HCT116 (cell line): ENCODE measurements at regions not wholly inside any gene's neighbourhood (a gene's known extent, or its start where the extent isn't known, plus 50 kb on each side); places are given as distances from the start of the nearest gene placed in this dataset.

Source experiments
- CEBPB ChIP-seq: IDR thresholded peaks from 2 replicates; pipeline ENCODE4 v1.6.1; 2012; ENCODE audit warnings: low read depth
- EGR1 ChIP-seq: IDR thresholded peaks from 2 replicates; pipeline ENCODE4 v1.6.1; 2012; ENCODE audit warnings: low read depth
- EZH2phosphoT487 ChIP-seq: fragments of 200-600 bp; IDR thresholded peaks from 2 replicates; pipeline ENCODE4 v1.6.1; 2018; ENCODE audit warnings: antibody characterized with exemption, borderline replicate concordance
- JUND ChIP-seq: IDR thresholded peaks from 2 replicates; pipeline ENCODE4 v1.6.1; 2012
- MAX ChIP-seq: IDR thresholded peaks from 2 replicates; pipeline ENCODE4 v1.6.1; 2012
- POLR2A ChIP-seq: IDR thresholded peaks from 2 replicates; pipeline ENCODE4 v1.7.0; 2011; ENCODE audit warnings: borderline replicate concordance; ENCODE audit not compliant: insufficient read depth, insufficient read length; ENCODE audit errors: extremely low read depth
- POLR2AphosphoS5 ChIP-seq: IDR thresholded peaks from 2 replicates; pipeline ENCODE4 v1.6.1; 2011; ENCODE audit warnings: mild to moderate bottlenecking, low read depth, low read length, moderate library complexity
- SRF ChIP-seq: IDR thresholded peaks from 2 replicates; pipeline ENCODE4 v1.6.1; 2012; ENCODE audit warnings: low read depth
- ZNF274 ChIP-seq: fragments of 200-500 bp; sonication (Bioruptor generic); IDR thresholded peaks from 2 replicates; pipeline ENCODE4 v1.6.1; 2014; ENCODE audit warnings: mild to moderate bottlenecking, low read depth, low read length, inconsistent platforms
- TF ChIP-seq, protein P1 (sequence below), 3 experiments: fragments of 200-600 bp in 1 of 3; sonication (generic) in 1 of 3; IDR thresholded peaks in 2 of 3; conservative IDR thresholded peaks in 1 of 3; 2 replicates each; pipeline ENCODE4 v1.5.1; 2012 to 2017; ENCODE audit warnings: low read depth in 2 of 3, low read length in 2 of 3, antibody characterized with exemption in 1 of 3, borderline replicate concordance in 1 of 3, control low read depth in 1 of 3, mild to moderate bottlenecking in 1 of 3, mixed read lengths in 1 of 3, mixed run types in 1 of 3, moderate library complexity in 1 of 3; ENCODE audit not compliant: insufficient read depth in 1 of 3

- TF ChIP-seq POLR2A (no peak), ZNF274 (no peak), MAX (no peak), CEBPB (no peak), EZH2phosphoT487 (no peak), JUND (no peak), SRF (no peak), EGR1 (no peak), POLR2AphosphoS5 (no peak)
- TF ChIP-seq, protein P1, sequence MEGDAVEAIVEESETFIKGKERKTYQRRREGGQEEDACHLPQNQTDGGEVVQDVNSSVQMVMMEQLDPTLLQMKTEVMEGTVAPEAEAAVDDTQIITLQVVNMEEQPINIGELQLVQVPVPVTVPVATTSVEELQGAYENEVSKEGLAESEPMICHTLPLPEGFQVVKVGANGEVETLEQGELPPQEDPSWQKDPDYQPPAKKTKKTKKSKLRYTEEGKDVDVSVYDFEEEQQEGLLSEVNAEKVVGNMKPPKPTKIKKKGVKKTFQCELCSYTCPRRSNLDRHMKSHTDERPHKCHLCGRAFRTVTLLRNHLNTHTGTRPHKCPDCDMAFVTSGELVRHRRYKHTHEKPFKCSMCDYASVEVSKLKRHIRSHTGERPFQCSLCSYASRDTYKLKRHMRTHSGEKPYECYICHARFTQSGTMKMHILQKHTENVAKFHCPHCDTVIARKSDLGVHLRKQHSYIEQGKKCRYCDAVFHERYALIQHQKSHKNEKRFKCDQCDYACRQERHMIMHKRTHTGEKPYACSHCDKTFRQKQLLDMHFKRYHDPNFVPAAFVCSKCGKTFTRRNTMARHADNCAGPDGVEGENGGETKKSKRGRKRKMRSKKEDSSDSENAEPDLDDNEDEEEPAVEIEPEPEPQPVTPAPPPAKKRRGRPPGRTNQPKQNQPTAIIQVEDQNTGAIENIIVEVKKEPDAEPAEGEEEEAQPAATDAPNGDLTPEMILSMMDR (IDR thresholded peaks at IDR 0.05 in 2 of 3, conservative IDR thresholded peaks at IDR 0.05 in 1 of 3; ENCODE audit: borderline replicate concordance in 1 of 3, insufficient read depth in 1 of 3, low read depth in 2 of 3, low read length in 2 of 3) = no peak
Measured at GRCh38 chrX:45714866-45715265, 514.2 kb upstream of the DIPK2B start.
